GM19463 (cell line): ENCODE measurements at regions not wholly inside any gene's neighbourhood (a gene's known extent, or its start where the extent isn't known, plus 50 kb on each side); places are given as distances from the start of the nearest gene placed in this dataset.
"Not testable (repeated sequence)": the region's sequence is repeated elsewhere in the genome, so short reads cannot be mapped to it uniquely, and the experiment has no call there.

ENCODE experiments used
- ATAC-seq: cut with Tn5 transposase; IDR thresholded peaks from one replicate; pipeline ENCODE4 v1.9.1; 2021; ENCODE audit warnings: mild to moderate bottlenecking, moderate library complexity; ENCODE audit not compliant: unreplicated experiment

DNA sequence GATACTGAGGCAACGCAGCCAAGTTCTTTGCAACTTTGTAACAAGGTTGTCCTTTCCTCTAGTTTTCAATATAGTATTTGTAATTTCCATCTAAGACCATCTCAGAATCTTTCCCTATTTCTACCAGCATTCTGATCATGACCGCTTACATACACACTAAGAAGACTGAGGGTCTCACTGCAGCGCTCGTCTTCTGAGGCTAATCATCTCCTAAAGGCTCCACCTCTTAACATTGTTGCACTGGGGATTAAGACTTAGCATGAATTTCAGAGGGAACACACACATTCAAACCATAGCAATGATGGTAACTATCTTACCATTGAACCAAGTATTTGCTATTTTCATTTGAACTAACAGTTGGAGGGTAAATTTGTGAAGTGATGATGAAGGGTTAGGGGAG lies 463.3 kb upstream of the CCDC54 start:
- ATAC-seq = no peak

GRCh38 chr3:106920609-106921008 lies 456.6 kb upstream of the CCDC54 start:
- ATAC-seq = no peak

DNA sequence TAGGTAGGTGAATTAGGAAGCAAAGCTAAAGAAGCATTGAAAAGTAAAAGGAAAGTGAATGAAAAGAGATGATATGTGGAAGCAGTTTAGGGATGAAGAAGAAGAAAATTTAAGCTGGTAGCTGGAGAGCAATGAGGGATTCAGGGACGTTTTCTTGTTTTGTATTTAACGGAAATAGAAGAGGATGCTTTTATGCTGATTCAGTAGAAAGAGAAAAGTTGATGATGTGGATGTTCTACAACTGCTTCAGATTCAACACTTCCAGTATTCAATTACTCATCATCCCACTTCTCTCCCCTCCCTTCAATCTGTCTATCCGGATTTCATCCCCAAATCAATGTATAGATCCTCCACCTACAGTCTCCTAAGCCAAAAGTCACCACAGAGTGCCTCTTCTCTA lies 448.2 kb upstream of the CCDC54 start:
- ATAC-seq = no peak

GRCh38 chr3:106930086-106930485 lies 447.2 kb upstream of the CCDC54 start:
- no peak for ATAC-seq

DNA sequence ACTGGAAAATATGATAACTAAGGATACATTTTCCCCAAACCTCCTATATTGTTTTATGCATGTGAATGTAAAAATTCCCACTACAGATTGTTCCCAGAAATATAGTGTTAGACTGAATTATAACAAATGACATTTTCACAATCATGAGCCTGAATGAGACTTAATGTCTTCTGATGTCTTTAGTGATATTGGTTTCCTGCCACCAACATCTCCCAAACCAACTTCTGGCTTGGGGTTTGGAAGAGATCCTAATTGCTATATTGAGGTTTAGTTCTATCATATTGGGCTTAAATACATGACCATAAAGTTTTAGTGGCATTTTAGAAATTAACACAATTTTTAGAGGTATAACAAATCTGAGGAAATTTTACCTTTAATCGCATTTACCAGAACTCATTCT lies 445.3 kb upstream of the CCDC54 start:
- no peak for ATAC-seq

DNA sequence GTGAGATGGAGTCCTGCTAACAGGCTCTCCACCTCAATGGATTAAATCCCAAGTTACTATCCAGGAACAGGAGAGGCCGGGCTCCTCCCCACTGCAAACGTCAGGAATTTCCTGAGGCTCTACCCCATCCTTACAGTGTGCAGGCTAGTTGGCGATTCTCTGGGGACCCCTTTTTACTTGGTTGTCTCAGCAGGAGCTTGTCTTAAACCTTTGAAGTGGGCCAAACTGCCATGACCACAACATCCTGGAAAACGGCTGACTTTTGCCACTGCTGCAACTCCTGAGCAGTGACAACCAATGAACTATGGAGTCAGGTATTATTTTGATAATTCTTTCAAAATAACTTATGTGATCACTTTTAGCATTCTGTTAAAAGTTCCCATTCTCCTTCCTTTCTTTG lies 440.9 kb upstream of the CCDC54 start:
- no peak for ATAC-seq

- no peak for ATAC-seq
Observed at GRCh38 chr3:106942051-106942450, 435.2 kb upstream of the CCDC54 start.

GRCh38 chr3:106943071-106943470 lies 434.2 kb upstream of the CCDC54 start:
- no peak for ATAC-seq

DNA sequence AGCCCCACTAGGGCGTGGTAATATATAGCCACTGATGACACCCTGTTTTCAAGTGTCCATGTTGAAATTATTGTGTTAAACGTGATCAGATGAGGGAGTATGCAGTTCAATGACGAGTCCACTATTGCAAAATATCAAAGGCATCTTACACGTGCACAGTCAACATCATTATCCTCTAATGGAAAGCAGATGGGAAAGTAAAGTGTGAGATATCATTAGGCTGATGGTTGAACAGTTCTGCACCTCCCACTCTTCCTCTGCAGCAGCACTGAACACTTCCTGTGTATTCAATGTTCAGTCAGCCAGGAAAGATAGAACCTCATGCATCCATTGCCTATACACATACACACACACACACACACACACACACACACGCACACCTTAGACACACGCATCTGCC lies 431.8 kb upstream of the CCDC54 start:
- no peak for ATAC-seq

GRCh38 chr3:106946866-106947265 lies 430.4 kb upstream of the CCDC54 start:
- ATAC-seq = no peak

DNA sequence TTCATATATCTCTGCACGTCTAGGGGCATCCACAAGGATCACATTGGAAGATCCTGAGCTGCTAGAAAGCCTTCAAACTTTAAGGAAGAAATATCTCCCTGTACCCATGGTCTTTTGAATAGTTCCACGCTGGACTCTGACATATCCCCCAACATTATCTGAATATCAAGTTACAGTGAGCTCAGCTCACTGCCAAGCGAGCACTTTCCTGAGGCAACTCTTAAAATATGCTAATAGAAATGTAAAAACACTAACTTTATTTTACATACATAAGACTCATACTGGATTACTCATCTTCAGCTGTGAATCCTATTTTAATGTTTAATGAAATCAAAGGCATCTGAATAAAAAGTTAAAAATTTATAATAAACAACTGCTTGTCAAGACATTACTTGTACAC lies 420.2 kb upstream of the CCDC54 start:
- ATAC-seq = no peak

DNA sequence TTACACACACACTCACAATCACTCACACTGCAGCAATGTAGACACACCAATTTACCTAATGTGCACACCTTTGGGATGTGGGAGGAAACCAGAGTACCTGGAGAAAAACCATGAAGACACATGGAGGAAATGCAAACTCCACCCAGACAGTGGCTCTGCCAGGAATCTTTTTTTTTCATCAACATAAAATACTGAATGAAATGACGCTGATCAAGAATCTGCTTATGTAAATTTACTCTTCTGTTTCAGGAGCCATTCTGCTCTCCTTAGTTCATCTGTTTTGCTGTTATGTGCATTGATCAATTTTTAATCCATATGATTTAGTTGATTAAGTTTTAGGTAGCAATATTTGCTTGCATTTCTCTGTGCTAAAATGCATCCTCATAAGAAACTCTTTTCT lies 414.2 kb upstream of the CCDC54 start:
- ATAC-seq = no peak

- ATAC-seq = no peak
Observed at GRCh38 chr3:106963442-106963841, 413.8 kb upstream of the CCDC54 start.

- ATAC-seq = no peak
Observed at GRCh38 chr3:106965307-106965706, 411.9 kb upstream of the CCDC54 start.

DNA sequence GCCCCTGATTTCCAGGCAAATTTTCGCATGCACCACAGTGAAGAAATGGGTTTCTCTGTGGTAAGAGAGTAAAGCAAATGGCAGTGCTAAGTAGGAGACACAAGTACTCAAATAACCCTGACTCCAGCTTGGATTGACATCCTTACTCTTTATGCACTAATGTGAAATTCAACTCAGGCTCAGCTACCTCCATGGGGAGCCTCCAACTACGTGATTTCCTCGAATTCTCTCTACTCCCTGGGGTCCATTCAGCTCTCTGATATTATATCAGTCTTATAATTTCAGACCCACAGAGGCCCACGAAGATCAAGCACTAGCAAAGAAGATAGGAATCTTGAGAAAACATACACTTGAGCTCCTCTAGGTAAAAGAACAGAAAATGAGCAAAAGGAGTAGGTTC lies 407.6 kb upstream of the CCDC54 start:
- ATAC-seq = no peak

- no peak for ATAC-seq
Observed at GRCh38 chr3:106981392-106981791, 395.8 kb upstream of the CCDC54 start.

DNA sequence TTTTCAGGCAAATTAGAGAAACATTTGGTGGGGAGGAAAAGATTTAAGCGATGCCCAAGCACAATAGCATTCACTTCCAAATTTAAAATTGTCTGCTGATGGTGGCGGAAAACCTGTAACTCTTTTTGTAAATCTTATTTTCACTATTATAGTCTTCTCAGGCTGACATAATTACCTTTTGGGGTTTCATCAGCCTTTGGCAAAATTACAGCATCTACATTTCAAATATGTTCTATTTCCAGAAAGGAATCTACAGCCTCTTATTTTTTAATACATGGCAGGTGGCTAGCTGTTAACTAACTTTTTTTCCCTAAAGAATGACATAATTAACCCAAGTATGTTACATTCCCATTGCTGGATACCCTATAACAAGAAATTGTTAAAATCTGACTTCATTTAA lies 391.5 kb upstream of the CCDC54 start:
- ATAC-seq = no peak

DNA sequence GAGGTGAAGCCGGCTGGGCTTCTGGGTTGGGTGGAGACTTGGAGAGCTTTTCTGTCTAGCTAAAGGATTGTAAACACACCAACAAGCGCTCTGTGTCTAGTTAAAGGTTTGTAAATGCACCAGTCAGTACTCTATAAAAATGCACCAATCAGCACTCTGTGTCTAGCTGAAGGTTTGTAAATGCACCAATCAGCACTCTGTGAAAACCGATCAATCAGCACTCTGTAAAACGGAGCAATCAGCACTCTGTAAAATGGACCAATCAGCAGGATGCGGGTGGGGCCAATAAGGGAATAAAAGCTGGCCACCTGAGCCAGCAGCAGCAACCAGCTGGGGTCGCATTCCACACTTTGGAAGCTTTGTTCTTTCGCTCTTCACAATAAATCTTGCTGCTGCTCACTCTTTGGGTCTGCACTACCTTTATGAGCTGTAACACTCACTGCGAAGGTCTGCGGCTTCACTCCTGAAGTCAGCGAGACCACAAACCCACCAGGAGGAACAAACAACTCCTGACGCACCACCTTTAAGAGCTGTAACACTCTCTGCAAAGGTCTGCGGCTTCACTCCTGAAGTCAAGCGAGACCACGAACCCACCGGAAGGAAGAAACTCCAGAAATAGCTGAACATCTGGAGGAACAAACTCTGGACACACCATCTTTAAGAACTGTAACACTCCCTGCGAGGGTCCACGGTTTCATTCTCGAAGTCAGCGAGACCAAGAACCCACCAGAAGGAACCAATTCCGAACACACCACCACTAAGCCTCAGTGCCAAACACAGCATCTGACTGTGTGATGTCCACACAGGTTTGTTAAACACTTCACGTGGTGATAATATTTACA lies 378.2 kb upstream of the CCDC54 start:
- not testable (repeated sequence) for ATAC-seq

DNA sequence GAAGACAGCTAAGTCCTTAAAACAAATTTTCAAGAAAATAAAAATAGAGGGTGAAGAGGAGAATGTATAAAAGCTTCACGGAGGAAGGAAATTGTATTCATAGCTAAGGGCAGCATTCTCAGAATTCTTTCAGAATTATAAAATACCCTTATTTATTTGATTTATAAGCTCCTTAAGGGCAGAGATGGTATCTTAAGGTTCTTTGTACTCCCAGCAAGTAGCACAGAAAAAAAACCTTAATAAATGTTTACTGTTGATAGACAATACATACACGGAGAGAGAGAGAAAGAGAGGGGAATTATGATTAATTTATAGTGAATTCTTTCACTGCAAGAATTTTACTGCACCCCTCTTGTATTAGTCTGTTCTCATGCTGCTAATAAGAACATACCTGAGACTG lies 375.6 kb upstream of the CCDC54 start:
- ATAC-seq = no peak

GRCh38 chr3:107005352-107005751 lies 371.9 kb upstream of the CCDC54 start:
- ATAC-seq = not testable (repeated sequence)

DNA sequence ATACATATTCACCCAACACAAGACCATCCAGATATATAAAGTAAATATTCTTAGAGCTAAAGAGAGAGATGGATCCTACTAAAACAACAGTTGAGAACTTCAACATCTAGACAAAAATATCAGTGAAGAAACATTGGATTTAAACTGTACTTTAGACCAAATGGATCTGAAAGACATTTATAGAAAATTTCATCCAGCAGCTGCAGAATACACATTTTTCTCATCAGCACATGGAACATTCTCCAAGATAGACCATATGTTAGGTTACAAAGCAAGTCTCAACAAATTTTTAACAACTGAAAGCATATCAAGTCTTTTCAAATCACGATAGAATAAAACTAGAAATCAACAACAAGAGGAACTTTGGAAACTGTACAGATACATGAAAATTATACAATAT lies 369.0 kb upstream of the CCDC54 start:
- ATAC-seq = no peak

DNA sequence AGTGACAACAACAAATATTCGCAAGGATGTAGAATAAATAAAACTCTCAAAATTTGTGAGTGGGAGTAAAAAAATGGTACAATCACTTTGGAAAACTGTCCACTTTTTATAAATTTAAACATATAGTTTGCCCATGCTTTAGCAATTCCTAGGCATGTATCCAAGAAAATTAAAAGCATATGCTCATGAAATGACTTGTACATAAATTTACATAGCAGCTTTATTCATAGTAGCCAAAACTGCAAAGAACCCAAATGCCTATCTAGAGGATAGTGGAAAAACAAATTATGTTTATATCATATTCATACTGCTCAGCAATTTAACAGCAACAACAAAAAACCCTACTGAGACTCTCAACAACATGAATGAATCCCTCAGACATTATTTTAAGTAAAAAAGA lies 363.6 kb upstream of the CCDC54 start:
- ATAC-seq = no peak

DNA sequence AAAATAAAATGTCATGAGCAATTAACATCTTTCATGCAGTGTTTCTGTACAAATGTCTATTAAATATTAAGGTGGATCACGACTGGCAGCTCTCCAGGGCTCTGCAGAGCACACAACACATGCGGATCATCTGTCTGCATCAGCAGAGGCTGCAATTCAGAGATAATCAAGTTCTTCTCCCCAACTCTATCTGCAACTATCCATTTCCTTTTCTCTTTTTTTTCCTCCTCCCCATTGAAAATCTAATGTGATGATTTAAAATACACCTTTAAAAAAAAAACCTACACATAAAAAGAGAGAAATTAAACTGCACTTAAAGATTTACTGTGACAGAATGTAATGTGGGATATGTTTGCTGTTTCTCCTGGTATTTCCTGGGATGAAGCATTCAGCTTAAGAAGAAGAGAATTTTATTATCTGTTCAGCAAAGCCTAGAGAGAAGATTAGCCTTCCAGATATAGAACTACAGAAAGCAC lies 352.6 kb upstream of the CCDC54 start:
- no peak for ATAC-seq
